ENCODE measurements at regions not wholly inside any gene's neighbourhood (a gene's known extent, or its start where the extent isn't known, plus 50 kb on each side); places are given as distances from the start of the nearest gene placed in this dataset.
"Not testable (repeated sequence)": the region's sequence is repeated elsewhere in the genome, so short reads cannot be mapped to it uniquely, and the experiment has no call there.

GRCh38 chr5:56732121-56732520 is 83.2 kb upstream of the MAP3K1 start:
- DNase-seq (ENCODE audit: low spot score) = no peak

GRCh38 chr5:56731473-56731872 is 83.9 kb upstream of the MAP3K1 start:
- DNase-seq (ENCODE audit: low spot score) = not testable (repeated sequence)

- DNase-seq (ENCODE audit: low spot score) = no peak
Observed at GRCh38 chr5:56729488-56729887, 85.9 kb upstream of the MAP3K1 start.

GRCh38 chr5:56725711-56726411 is 89.5 kb upstream of the MAP3K1 start:
- DNase-seq (ENCODE audit: low spot score) = no peak

GRCh38 chr5:56724857-56725256 is 90.5 kb upstream of the MAP3K1 start:
- not testable (repeated sequence) for DNase-seq (ENCODE audit: low spot score)

- no peak for DNase-seq (ENCODE audit: low spot score)
Observed at GRCh38 chr5:56722317-56722716, 93.0 kb upstream of the MAP3K1 start.

GRCh38 chr5:56717253-56717987 is 97.9 kb upstream of the MAP3K1 start:
- DNase-seq (ENCODE audit: low spot score) = no peak

- no peak for DNase-seq (ENCODE audit: low spot score)
Observed at GRCh38 chr5:56715986-56716385, 99.4 kb upstream of the MAP3K1 start.

GRCh38 chr5:56712895-56713591 is 102.3 kb upstream of the MAP3K1 start:
- no peak for DNase-seq (ENCODE audit: low spot score)

- no peak for DNase-seq (ENCODE audit: low spot score)
Observed at GRCh38 chr5:56710826-56711590, 104.3 kb upstream of the MAP3K1 start.

- DNase-seq (ENCODE audit: low spot score) = no peak
Observed at GRCh38 chr5:56706504-56706903, 108.8 kb upstream of the MAP3K1 start.

- DNase-seq (ENCODE audit: low spot score) = no peak
Observed at GRCh38 chr5:56705217-56705616, 110.1 kb upstream of the MAP3K1 start.

- DNase-seq (ENCODE audit: low spot score) = no peak
Observed at GRCh38 chr5:56703952-56704351, 111.4 kb upstream of the MAP3K1 start.

- DNase-seq (ENCODE audit: low spot score) = no peak
Observed at GRCh38 chr5:56700711-56701110, 114.6 kb upstream of the MAP3K1 start.

- DNase-seq (ENCODE audit: low spot score) = no peak
Observed at GRCh38 chr5:56699538-56699937, 115.8 kb upstream of the MAP3K1 start.

- DNase-seq (ENCODE audit: low spot score) = no peak
Observed at GRCh38 chr5:56698463-56699381, 116.6 kb upstream of the MAP3K1 start.

GRCh38 chr5:56696900-56697299 is 118.4 kb upstream of the MAP3K1 start:
- DNase-seq (ENCODE audit: low spot score) = no peak

GRCh38 chr5:56693220-56693579 is 122.1 kb upstream of the MAP3K1 start:
- DNase-seq (ENCODE audit: low spot score) = no peak

GRCh38 chr5:56692359-56693219 is 122.8 kb upstream of the MAP3K1 start:
- no peak for DNase-seq (ENCODE audit: low spot score)

GRCh38 chr5:56688402-56688801 is 126.9 kb upstream of the MAP3K1 start:
- no peak for DNase-seq (ENCODE audit: low spot score)
